Activated CD8-positive, alpha-beta memory T cell treated with anti-CD3 and anti-CD28 coated beads for 24 hours (primary cell): ENCODE measurements at regions not wholly inside any gene's neighbourhood (a gene's known extent, or its start where the extent isn't known, plus 50 kb on each side); places are given as distances from the start of the nearest gene placed in this dataset.

Experiments
- DNase-seq: peaks from one replicate; pipeline ENCODE4 v3.0.0-alpha.2; 2020

DNA sequence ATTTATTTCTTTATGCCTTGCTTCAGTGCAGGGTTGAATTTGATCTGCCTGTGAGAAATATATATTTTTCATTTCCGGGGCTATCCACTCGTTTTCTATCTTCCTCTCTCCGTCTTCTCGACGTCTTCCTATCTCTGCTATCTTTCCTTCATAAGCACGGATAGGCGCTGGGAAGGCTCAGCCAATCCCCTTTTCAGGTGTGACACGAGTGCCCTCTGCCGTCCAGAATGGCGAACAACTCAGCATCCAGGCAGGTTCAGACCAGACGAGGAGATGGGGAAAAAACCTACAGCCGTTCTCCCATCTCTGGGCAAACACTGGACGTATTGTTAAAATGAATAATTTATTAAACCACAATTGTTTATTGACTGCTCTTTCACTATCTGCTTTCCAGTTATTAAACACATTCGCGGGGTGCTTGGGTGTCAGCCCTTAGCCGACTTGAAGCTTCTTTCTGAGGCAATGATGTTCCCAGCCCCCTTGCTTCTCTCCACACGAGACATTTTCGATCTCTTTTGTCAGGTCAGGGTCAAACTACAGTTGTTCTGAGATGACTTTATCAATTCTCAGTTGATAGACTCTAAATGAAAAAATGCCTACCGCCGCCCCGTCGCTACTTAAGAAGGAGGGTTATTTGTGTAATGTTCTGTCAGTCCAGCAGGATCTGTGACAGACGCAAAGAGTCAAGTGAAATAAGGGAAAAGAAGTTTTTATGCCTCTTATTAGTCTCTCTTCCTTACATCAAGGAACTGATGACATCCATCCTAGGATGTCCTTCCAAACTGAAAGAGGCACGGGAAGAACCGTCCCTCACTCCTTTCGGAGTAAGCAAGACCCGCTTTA, 96.3 kb upstream of the NOCT start:
- DNase-seq = no peak

DNA sequence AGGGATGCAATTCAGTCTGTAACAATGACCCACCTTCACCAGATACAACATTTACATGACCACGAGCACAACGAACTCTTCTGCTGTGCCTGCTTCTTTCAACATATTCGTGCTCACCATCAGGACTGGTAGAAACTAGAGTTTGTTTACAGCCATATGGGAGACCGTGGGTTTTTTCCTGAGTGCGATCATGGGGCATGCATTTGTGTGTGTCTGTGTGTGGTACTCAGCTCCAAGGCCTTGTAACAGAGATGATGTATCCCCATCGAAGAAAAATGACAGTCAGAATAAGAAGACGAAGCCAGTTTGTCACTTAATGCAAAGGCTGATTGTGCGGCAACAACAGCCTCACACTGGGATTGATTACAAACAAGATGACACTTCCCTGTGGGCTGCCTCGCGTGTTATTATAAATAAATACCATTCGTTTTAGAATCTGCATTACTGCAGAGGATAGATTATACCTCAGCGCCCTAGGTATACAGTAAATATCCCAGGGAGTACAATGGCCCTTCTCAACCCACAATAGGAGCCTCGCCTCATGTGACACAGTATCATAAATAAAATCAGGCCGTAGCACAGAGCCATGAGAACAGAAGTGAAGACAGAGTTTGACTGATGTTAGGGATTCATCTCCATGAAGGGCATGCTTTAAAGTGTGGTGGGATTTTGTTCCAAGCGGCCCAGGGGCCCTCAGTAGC, 97.3 kb upstream of the NOCT start:
- no peak for DNase-seq

DNA sequence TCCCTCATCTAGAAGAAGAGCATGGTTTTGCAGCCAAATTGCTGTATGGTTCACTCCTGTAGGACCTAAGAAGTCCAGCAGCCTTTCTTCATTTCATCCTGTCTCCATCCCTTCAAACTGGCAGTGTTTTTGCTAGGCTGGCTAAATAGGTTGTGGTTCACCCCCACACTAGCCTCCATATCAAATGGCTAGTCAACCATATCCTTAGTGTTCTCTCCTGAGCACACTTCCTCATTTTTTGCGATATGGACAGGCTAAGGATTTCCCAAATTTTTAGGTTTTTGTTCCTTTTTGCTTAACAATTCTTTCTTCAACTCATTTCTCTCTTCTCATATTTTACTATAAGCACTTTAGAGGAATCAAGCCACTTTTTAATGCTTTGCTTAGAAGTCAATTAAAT, 98.8 kb upstream of the NOCT start:
- DNase-seq = no peak

DNA sequence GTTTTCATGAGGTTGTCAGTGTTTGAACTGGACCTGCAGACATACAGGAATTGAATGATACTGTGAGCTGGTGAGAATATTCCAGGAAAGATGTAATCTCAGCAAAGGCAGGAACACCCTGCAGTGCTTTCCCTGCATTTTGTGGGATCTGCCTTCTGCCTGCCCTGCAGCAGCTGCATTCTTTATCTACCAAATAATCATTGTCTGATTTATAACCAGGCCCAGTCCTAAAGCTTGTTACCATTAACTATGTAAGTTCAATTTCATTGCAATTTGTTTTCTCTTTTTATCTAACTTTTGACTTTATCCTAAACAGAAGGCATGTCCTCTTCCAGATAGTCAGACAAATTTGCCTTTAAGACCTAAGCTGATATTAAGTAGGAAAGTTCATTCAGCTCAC, 99.8 kb upstream of the NOCT start:
- DNase-seq = no peak

DNA sequence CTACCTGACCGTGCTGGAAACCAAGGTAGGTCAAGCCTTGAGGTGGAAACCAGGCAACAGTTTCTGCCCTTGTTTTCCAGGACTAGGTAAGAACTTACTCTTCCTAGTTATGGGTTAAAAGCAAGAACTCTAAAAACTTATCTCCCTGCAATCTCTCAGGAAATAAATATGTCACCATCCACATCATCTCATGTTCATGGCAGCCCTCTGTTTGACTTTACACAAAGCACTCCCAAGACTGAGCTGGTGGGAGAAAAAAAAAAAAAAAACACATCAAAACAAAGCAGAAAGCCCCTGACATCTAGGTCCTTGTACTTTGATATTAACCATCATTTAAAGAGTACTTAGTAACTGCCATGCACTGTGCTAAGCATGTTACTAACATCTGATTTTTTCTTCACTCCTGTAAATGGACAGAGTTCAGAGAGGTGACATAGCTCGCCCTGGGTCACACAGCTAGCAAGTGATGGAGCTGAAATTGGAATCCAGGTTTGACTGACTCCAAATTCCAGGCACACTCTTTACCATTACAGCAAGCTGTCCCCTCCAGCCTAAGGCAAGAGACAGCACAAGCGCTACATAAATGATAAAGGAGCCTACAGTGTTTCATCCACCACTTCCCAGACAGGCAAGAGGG, 102.8 kb upstream of the NOCT start:
- DNase-seq = no peak

DNA sequence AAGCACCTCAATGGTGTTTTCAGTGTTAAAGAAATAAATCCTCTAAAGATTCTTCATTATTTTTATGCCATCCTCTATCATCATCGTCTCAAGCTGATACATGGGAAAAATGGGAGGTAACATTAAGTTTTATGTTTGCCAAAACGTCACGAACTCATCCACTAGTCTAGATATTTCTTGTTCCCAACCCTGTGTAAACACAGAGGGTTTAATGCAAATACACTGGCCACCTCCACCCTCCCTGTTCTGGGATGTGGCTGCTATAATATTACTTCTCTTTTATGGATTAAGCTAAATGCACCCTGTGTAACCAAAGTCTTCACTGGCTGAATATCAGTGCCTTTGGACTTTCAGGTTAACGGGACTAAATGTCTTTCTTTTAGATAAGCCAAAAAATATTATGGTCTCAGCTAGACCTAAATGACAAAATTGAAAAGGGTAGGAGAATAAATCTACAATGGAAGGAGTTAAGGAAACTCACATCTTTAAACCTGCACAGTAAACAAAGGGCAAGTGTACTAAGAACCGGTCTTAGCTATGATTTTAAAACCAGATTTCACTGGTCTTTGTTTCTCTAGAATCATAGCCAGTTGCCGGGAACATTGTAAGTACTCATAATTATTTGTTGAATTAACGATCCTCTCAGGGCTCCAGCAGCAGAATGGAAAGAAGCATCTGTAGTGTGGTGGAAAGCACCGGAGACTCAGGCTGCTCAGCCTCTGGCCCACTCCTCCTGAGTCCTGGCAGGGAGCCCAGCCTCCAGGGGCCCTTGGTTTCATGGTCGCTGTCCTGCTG, 103.5 kb upstream of the NOCT start:
- DNase-seq = no peak

DNA sequence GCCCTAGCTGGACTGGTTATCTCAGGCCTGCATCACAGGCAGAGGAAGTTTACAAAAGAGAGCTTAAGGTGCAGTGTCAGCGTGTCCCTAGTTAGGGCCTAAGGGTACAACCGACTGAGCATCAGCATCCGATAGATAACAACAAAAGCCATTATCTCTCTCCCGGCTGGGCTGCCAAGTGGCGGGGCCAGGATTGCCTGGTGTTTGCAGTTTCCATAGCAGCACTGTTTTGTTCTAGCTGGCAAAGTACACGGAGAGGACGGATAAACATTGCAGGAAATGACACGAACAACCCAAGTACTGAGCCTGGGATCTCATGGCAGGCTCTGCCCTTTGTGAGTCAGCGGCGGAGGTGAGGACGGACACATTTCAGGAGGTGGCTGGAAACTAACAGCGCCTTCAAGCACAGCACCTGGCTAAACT, 104.7 kb upstream of the NOCT start:
- DNase-seq = no peak

DNA sequence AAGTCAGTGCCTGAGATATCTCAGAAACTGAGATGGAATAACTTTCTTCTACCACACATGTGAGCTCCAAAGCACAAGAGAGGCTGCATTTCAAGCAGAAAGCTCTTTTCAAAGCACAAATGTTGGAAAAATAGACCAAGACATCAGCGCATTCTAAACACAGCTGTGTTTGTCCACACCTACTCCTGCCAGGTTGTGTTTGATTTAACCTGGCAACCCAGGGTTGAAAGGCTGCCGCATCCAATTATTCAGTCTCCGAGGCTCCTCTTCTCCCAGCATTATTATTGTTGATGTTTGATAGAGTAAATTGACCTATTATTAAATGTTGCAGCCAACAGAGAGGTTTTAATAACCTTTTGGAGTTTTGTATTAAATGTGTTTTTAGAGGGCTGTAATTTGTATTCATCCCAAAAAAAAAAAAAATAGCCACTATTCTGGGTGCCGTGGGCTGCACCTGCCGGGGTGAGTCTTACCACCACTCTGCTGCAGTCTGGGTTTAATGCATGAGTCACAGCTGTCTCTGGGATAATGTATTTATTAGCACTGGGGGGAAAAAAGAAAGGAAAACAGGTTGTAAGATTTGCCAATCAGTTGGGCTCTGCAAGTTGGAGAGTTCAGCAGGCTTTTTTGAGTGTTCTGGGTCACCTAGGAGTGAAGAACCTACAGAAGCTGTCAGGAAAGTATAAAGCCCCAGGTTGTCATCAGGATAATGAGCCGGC, 105.2 kb upstream of the NOCT start:
- no peak for DNase-seq

DNA sequence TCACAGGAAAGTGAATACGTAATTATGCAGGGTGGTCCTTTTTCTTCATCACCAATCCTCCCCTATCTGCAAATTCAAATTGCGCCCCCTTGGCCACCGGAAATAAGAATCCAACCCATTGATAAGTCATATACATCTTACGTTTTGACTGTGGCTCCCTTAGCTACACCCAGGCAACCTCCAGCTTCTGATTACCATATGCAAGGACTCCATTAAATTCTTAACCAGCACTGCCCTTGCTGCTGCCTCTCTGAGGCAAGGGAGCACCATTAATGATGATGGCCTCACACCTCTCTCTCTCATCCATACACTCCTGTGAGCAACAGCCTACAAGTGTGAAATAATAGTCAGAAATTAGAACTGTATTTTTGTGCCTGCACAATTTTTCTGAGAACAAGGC, 106.0 kb upstream of the NOCT start:
- no peak for DNase-seq

DNA sequence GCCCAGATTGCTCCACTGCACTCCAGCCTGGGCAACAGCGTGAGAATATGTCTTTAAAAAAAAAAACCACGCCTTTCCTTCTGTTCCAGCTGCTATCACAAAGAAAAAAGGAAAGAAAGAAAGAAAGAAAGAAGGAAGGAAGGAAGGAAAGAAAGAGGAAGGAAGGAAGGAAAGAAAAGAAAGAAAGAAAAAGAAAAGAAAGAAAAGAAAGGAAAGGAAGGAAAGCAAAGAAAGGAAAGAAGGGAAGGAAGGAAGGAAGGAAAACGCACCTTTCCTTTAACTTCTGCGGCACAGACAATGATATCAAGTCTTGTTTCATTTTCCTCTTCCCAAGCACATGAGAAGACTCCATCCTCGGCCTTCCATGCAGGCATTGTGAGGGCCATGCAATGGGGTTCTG, 107.4 kb upstream of the NOCT start:
- DNase-seq = no peak

DNA sequence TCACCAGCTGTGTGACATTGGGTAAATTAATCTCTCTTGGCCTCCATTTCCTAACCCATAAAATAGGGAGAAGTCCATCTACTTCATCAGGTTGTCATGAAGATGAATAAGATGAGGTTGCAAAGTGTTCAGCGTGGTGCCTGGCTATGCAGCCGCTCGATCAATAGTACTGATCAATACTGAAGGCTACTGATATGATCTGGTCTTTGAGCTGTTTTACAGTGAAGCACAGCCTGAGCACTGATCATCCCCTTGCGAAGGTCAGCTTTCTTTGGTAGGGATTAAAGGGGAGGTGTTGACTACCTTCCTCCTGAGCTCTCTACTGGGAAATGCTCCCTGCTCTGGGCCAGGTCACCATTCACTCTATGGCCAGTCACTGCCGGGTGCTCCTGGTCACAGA, 108.4 kb upstream of the NOCT start:
- DNase-seq = no peak

DNA sequence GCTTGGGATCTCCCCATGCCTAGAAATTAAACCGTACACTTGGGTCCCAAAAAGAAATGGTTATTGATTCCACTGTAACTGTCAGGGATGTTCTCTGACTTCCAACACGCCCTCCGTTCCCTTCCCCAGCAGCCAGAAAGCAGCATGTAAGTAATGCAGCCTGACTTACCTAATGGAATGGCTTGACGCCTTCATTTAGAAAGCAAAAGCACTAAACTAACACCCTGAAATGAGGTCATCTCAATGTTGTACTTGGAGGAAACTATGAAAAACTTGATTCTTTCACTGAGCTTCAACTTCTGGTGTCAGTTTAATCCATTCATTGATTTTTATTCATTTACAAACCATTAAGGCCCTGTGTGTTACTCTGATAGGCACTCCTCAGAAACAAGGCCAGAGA, 110.8 kb upstream of the NOCT start:
- DNase-seq = no peak

DNA sequence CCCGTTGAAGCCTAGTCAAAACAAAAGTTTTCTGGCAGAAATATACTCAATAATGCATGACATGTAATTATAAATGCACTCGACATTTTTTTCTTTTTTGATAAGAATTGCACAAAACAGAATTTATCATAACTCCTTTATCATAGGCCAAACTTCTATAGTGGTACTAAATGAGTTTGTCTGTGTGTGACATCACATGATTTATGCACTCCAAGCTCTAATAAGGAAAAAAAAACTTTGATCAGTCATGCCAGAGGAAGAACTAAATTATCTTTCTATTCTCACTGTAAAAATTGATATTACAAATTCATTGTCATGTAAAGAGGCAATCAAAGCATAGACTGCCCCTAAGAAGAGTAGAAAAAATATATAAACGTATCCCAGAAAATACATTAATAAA, 112.4 kb upstream of the NOCT start:
- no peak for DNase-seq

DNA sequence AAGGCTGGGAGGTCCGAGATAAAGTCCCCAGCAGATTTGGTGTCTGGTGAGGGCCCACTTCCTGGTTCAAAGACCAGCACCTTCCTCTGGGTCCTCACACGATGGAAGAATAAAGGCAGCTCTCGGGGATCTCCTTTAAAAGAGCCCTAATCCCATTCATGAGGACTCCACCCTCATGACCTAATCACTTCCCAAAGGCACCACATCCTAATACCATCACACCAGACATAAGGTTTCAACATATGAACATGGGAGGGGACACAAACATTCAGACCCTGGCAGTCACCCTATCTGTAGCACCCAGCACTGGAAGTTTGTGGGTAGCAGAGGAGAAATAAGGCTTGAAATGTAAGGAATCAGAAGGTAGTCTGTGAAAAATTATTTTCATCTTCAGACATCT, 112.9 kb upstream of the NOCT start:
- no peak for DNase-seq

DNA sequence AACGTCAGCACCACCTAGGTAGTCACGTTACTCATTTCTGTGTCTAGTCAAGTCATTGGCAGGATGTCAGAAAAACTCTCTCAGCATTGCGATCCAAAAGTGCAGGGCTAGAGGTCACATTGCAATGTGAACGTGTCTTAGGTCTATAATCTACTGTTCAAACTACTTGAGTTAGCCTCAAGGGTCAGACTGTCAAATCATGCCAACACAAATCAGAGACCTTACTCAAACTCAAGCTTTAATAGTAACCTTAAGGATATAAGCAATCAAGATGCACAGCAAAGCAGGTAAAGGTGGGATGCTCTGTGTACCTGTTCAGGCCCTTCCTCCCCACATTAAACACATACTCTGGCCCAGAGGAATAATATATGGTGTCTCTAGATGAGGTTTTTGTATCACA, 114.4 kb upstream of the NOCT start:
- no peak for DNase-seq

DNA sequence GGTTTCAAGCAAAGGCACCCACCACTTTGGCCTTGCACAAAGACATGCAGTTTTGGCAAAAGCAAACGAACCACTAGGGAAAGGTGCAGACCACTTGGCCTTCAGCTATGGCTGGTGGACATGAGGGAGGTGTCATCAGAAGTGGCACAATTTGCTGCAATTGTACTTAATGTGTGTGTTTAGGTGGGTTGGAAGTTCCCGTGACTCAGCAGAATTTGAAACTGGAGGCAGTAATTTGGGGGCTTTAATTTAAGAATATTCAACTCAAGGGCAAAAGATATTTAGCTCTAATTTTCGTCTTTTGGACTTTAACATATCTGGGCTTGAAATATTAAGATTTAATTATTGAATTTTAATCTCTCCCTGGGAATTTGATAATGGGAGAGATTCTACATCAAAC, 115.6 kb upstream of the NOCT start:
- no peak for DNase-seq

DNA sequence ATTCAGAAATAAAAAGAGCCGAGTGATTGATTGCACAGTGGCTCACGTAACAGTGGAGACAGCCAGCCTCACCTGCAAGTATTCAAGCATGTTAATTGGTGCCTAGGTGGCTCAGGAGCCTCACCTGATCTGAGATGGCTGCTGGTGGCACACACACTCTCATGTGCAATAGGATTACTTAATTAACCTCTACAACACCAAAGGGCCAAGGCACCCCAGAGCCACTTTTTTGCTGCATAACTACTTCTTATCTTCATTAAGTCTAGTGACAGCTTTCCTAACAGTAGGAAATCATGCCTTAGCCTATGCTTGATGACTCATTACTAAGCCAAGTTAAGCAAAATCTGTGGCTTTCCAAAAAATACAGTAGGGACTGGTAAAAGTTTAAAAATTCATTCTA, 117.3 kb upstream of the NOCT start:
- no peak for DNase-seq

DNA sequence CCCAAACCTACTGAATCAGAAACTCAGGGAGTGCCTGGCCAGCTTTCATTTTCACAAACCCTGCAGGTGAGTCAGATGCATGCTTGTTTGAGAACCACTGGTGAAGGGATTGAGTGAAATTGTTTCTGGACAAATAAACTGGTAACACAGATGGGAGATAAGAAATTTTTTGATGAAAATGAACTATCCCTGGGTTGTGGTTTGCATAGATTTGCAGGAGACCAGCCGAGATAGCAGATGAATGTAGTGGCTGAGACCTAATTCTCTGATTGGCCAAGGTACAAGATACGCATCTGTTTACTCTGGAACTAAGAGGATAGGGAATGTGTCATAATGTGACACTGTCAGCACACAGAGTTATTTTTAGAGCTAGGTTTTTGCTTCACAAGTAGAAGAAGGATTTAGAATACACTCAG, 117.8 kb upstream of the NOCT start:
- no peak for DNase-seq

DNA sequence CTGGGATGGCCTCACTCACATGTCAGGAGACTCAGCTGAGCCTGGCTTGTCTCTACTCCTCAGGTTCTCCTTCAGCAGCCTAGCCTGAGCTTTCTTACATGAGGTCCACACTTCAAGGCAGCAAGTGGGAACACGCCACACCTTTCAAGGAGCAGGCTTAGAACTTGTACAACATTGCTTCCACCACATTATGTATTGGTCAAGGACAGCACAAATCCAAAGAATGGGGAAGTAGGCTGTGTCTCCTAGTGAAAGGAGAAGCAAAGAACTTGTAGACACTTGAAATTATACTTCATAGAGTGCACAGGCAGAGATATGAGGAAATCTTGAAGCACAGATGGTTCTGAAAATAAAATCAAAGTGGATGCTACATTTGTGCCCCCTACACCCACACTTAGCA, 120.9 kb upstream of the NOCT start:
- DNase-seq = no peak

DNA sequence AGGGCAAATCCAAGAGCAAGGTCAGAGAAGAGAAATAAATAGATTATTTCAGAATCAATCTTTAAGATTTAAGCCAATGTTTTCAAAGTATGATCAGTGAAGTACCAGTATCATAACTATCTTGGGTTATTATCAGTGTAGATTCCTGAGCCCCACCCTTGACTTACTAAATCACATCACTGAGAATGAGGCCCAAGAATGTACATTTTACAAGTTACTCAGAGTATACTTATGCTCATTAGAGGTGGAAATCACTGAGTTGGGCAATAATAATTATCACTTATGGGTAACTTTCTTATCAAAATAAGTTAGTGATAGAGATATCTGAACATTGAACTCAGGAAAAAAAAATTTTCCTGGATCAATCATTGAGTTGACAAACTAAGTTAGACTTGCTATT, 121.6 kb upstream of the NOCT start:
- DNase-seq = no peak

DNA sequence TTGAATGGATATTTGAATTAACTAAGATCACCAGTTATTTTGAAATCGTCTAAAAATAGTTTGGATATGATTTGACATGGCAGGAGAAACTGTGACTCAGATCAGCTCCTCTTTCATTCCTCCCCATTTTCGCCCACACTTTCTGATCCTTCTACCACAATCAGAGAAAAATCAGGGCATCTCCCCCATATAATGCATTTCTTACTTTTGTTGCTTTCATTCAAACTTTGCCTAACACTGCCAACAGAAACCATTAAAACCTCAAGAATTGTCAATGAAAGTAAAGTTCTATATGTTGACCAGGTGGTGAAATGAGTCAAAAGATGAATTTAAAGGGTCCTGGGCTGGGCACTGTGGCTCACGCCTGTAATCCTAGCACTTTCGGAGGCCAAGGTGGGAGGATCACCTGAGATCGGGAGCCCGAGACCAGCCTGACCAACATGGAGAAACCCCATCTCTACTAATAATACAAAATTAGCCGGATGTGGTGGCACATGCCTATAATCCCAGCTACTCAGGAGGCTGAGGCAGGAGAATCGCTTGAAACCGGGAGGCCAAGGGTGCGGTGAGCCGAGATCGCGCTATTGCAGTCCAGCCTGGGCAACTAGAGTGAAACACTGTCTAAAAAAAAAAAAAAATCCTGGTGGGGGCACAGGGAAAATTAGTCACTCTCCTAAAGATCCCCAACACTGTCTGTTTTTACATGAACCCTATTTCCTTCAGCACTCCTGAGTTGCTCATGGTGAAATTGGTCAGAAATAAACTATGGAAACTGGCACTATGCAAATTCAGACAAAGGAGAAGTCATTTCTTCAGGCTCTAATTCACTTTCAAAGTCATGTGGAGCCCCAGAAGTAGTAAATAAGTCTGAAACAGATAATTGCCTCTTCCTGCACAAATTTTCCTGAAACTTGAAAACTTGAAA, 122.8 kb upstream of the NOCT start:
- DNase-seq = no peak

DNA sequence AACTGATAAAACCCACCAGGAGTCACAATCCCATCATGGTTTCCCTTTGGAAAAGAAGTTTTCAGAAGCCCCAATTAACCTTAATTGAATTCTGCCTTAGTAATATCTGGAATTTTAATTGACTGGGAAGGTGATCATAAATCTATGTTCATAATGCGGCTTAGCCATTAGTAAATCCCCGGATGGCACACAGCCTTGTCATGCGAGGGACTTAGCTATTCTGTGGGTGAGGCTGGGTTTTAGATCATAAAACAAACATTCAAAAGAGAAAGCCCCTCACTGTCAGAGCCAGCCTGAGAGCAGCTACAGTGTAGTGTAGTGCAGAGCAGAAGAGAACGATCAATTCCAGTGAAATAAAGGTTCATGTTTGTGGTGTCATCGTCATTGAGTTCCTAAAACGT, 124.0 kb upstream of the NOCT start:
- DNase-seq = no peak
